Mesothelial cell of epicardium (in vitro differentiated cells): ENCODE measurements at regions not wholly inside any gene's neighbourhood (a gene's known extent, or its start where the extent isn't known, plus 50 kb on each side); places are given as distances from the start of the nearest gene placed in this dataset.

Experiments used
- DNase-seq, 2 experiments: peaks; one replicate each; pipeline ENCODE4 v3.0.0; 2021; ENCODE audit warnings: low spot score in 2 of 2; ENCODE audit not compliant: unreplicated experiment in 2 of 2
- H3K27ac Mint-ChIP-seq: 2 replicates; pipeline ENCODE4 v1.8.0; 2021; ENCODE audit warnings: mixed read lengths
- H3K27me3 Mint-ChIP-seq: 2 replicates; pipeline ENCODE4 v1.8.0; 2021; ENCODE audit warnings: low read depth, mixed read lengths
- H3K36me3 Mint-ChIP-seq: 2 replicates; pipeline ENCODE4 v1.8.0; 2021; ENCODE audit warnings: mixed read lengths
- H3K4me1 Mint-ChIP-seq: 2 replicates; pipeline ENCODE4 v1.8.0; 2021; ENCODE audit warnings: mixed read lengths
- H3K4me3 Mint-ChIP-seq: 2 replicates; pipeline ENCODE4 v1.8.0; 2021; ENCODE audit warnings: mild to moderate bottlenecking, moderate library complexity, mixed read lengths
- H3K9me3 Mint-ChIP-seq: 2 replicates; pipeline ENCODE4 v1.8.0; 2021; ENCODE audit warnings: mixed read lengths
- TF ChIP-seq, protein P1 (sequence below): fragments of 200-600 bp; sonication (generic); IDR thresholded peaks from one replicate; pipeline ENCODE4 v1.5.0; 2021; ENCODE audit warnings: antibody characterized with exemption; ENCODE audit not compliant: unreplicated experiment

DNA sequence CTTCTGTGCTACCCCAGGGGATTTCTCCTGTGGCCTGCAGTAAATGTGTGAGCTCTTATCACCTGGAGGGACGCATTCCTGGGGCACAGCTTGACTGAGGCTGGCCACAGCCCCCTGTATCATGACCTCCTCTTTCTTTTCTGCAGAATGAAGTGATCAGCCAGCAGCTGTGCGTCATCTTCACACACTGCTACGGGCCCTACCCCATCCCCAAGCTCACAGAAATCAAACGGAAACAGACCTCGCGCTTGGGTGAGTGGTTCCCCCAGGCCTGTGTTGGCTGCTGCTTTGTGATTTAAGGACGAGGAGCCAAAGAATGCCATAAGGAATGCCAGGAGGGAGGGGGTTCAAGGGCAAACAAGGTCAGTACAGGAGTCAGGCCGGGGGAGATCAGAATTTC, 50.5 kb upstream of the PWP1 start:
- peaks cover 3% of the 10 kb centered on the region for H3K9me3 Mint-ChIP-seq
- H3K27ac Mint-ChIP-seq = peak overlapping the region; percentile 10
- DNase-seq = no peak
- H3K4me3 Mint-ChIP-seq = no peak overlapping the region
- no peaks in the 10 kb centered on the region for H3K36me3 Mint-ChIP-seq
- H3K27me3 Mint-ChIP-seq = peaks cover 23% of the 10 kb centered on the region
- H3K4me1 Mint-ChIP-seq = peaks cover 10% of the 10 kb centered on the region
- TF ChIP-seq, protein P1, sequence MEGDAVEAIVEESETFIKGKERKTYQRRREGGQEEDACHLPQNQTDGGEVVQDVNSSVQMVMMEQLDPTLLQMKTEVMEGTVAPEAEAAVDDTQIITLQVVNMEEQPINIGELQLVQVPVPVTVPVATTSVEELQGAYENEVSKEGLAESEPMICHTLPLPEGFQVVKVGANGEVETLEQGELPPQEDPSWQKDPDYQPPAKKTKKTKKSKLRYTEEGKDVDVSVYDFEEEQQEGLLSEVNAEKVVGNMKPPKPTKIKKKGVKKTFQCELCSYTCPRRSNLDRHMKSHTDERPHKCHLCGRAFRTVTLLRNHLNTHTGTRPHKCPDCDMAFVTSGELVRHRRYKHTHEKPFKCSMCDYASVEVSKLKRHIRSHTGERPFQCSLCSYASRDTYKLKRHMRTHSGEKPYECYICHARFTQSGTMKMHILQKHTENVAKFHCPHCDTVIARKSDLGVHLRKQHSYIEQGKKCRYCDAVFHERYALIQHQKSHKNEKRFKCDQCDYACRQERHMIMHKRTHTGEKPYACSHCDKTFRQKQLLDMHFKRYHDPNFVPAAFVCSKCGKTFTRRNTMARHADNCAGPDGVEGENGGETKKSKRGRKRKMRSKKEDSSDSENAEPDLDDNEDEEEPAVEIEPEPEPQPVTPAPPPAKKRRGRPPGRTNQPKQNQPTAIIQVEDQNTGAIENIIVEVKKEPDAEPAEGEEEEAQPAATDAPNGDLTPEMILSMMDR = no peak
